DMS153 treated with DMSO at 0.1 percent for 48 hours (cell line): ENCODE measurements at regions not wholly inside any gene's neighbourhood (a gene's known extent, or its start where the extent isn't known, plus 50 kb on each side); places are given as distances from the start of the nearest gene placed in this dataset.

ENCODE experiments used
- DNase-seq: peaks from one replicate; lab custom pipeline; 2025; ENCODE audit not compliant: unreplicated experiment; lab: John Stamatoyannopoulos, UW

GRCh38 chr1:98482611-98483010, 178.9 kb upstream of the SNX7 start:
- DNase-seq, result no peak

DNA sequence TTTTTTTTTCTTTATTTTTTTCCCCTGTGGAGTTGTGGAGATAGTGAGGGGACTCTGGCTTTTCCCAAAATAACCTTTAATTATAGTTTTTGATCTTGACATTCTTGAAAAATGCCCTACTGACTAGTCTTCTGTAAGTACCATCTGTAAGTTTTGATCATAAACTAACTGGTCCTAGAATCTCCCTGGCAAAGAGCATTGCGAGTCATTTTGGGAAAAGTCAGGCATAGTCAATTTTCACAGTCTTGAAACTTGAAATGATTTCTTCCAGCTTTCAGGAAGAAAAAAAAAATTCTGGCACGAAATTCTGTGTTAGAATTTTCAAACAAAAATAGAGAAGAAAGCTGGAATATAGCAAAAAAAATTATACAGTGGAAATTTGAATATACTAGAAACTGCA, 181.2 kb upstream of the SNX7 start:
- DNase-seq, result no peak

DNA sequence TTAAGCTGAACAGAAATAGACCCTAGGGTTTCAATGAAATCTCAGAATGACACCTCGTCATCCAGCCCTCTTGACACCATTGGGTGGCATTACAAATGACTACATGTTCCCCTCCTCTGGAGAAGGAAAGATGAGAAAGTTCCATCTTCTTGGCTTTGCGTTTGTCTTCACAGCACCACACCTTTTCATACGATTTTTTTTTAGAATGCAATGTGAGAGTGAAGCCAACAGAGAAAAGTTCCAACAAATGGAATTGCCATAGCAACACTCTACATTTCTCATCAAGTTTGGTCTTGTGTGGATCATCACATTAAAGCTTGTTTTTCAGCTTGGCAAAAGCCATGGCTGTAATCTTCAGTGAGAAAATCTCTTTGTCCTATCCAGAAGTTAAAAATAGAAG, 183.4 kb upstream of the SNX7 start:
- DNase-seq, result no peak

GRCh38 chr1:98472878-98473277, 188.6 kb upstream of the SNX7 start:
- no peak for DNase-seq

DNA sequence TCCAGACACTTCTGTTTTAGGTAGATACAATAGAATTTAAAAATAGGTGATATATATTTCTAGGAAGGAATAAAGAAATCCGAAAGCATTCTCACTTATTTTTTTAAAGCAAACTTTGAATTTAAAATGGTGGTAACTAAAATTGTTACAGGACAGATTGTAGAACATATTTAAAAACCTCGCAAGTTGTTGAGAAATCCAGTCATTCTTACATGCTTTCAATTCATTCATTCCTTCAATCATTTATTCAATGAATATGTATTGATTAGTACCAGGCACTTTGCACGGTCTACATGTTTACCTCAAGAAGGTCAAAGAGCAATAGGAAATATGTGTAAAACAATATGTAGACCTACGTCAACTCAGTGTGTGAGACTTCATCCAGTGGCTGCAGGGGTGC, 189.9 kb upstream of the SNX7 start:
- no peak for DNase-seq

GRCh38 chr1:98468111-98468717, 193.3 kb upstream of the SNX7 start:
- peak; percentile 31 for DNase-seq

DNA sequence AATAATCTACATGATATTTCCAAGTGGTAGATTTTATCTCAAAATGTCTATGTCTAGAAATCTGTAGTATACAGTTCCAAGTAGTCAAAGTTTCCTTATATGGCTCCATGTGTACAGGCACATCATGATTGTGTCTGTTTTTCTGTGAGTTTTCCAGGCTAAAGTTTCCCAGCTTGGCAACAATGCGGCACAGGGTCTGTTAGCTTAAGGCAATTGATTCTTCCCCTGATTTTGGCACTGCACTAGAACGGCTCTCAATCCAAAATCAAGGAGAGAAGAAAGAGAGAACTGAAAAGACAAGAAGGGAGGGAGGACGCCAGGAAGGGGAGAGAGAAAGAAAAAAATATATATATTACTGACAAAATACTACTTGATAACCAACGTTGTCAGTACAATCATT, 193.9 kb upstream of the SNX7 start:
- no peak for DNase-seq

DNA sequence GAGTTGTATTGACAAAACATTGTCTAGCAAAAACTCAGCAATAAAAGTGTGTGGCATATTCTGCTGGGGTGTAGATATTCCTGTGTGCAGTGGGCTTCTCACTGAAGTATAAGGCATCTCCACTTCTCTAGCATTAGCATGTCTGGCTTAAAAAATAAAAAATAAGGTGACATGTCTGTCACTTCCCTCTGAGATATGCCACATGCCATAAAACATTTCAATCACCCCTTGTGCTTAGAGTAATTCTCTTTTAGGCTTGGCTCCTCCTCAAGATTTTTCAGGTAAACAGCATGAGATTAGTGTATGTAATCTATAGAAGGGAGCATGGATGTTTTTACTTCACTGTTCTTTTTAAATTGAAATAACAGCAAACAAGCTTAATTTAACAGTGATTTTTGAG, 194.4 kb upstream of the SNX7 start:
- no peak for DNase-seq

DNA sequence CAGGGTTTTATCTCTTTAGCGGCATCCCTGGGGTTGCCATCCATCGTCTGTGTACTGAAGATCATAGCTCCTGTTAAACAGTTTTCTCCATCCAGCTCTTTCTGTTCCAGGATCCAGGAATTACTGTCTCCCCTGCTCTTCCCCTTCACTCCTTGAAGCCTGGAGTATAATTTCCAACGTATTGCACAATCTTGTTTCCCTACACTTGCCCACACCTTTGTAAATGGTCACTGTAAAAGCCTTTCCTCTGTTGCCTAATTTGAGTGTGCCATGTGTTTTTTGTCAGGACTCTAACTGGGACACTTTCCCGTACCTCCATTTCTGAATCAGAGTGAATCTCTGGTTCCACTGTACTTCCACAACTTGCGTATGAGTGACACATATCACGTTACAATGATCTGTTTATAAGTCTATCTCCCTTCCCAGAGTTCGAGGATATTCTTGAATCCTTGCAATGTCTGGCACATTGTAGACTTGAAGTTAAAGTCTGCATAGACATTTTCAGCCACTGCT, 199.6 kb upstream of the SNX7 start:
- DNase-seq, result no peak

GRCh38 chr1:98460136-98460535, 201.4 kb upstream of the SNX7 start:
- DNase-seq, result no peak

- no peak for DNase-seq
These were observed 202.0 kb upstream of the SNX7 start for GRCh38 chr1:98459486-98459870.

DNA sequence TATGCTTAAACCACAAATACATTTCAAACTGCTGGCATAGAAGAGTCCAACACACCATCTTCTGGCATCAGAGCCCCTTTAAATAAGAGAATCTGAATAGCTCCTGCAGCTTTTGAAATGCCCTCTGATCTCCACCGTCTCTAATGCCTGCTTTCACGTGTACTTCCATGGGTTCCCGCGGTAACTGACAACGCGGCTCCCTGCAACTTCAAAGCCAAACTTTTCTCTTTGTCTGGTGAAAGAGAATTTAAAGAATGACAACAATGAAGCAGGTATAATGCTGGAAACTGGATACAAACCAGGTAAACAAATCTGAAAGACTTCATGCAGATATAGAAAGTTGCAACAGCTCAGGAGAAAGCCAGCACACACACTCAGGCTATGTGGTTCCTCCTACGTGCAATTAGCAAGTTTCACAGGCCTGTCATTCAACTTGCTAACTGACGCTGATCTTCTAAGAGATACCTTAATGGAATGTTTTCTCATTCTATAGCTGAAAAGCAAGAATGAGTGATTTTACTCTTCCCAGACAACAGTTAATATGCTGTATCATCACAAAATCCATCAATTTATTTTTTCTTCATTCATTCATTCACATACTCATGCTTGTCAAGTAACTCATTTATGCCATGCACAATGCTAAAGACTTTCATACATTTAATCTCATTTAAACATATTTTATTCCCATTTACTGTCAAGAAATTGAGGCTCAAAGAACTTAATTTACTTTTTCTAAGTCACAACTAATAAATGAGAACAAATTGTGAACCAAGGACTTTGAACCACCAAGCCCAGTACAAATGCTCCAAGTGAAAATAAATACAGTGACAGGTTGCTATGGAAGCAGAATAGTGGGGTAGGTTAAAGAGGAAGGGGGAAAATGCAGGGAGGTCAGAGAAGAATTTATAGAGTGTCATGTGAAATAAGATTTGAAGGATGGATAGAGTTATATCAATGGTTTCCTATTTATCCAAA, 202.7 kb upstream of the SNX7 start:
- DNase-seq, result no peak

GRCh38 chr1:98457248-98457647, 204.3 kb upstream of the SNX7 start:
- DNase-seq, result no peak

DNA sequence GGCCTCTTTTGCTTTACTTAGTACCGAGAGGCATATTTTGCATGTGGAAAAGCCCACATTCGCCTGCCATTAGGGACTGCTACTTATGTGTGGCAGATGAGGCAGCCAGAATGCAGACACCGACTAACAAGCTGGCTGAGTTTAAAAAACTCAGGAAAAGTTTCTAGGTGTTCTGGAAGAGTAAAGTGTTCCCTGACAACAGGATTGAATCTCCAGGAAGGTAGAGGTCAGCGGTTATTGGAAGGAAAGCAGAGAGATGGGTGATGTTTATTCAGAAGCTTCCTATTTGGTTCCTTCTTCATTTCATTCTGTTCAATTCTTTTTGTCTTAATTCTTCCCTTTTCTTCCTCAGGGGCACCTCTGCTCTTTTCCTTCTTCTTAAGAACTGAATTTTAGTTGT, 206.9 kb upstream of the SNX7 start:
- DNase-seq, result no peak

- DNase-seq, result no peak
These were observed 208.5 kb upstream of the SNX7 start for GRCh38 chr1:98453066-98453465.

DNA sequence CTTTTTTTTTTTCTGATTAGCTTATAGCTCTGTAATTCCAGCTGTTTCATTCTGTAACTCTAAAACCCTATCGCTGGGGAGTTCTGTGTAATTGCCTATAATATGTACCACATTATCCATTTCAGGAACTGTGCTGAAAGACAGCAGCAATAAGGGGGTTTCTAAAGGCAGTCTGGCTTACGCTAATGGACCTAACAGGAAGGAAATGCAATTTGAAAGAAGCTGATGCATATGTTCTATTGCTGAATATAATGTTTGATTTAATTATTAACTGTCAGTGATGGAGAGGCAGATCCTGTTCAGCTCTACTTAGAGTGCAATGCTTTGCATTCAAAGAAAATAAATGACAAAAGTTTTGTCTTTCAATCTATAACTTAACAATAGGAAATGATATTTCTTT, 209.4 kb upstream of the SNX7 start:
- DNase-seq, result no peak

GRCh38 chr1:98441281-98441680, 220.2 kb upstream of the SNX7 start:
- DNase-seq, result no peak

GRCh38 chr1:98439471-98439870, 222.1 kb upstream of the SNX7 start:
- DNase-seq, result no peak

DNA sequence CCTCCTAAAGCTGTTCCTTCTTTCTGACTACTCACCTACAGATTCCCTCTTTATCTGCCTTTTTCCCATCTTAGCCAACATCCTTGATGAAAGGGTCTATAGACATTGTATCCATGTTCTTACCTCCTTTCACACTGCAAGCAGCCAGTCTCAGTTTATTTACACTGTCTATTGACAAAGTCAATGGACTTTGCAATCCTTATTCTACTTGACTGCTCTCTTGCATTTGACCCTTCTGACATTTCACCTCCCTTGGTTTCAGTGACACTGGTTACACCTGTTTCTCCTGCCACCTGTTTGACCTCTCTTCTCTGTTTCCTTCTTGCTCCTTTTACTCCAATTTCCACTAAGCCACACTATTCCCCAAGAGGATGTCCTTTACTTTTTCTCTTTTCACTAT, 224.0 kb upstream of the SNX7 start:
- DNase-seq, result peak; percentile 22

- no peak for DNase-seq
These were observed 224.5 kb upstream of the SNX7 start for GRCh38 chr1:98437011-98437410.

DNA sequence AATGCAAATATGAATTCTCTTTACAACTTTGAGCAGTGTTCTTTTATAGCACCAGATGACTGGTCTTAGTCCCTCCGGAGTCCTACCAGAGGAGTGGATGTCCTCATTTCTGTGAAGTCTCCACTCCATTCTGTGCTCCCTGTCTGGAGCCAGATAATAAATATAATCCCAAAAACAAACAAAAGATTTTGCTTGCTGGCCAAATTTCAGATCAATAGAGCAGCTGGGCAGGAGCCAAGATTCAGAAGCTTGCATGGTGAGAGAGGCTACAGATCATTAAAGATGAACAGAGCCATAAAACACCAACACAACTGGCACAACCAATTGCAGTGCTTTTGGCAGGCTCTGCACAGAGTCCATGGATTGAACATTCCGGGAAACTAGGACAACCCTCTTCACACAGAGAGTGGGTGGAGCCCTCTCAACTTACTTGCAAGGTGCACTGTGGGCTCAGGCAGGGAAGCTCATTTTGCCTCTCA, 231.5 kb upstream of the SNX7 start:
- peak; percentile 94 for DNase-seq

- no peak for DNase-seq
These were observed 232.7 kb upstream of the SNX7 start for GRCh38 chr1:98428864-98429263.
